GM21390 (cell line): ENCODE measurements at regions not wholly inside any gene's neighbourhood (a gene's known extent, or its start where the extent isn't known, plus 50 kb on each side); places are given as distances from the start of the nearest gene placed in this dataset.
"Not testable (repeated sequence)": the region's sequence is repeated elsewhere in the genome, so short reads cannot be mapped to it uniquely, and the experiment has no call there.

ENCODE experiments used
- ATAC-seq: cut with Tn5 transposase; IDR thresholded peaks from one replicate; pipeline ENCODE4 v1.9.1; 2021; ENCODE audit not compliant: unreplicated experiment

- no peak for ATAC-seq
Measured at GRCh38 chr1:94769551-94769950, 50.6 kb upstream of the SLC44A3 start.

- ATAC-seq, result no peak
Measured at GRCh38 chr1:94768036-94768435, 52.1 kb upstream of the SLC44A3 start.

GRCh38 chr1:94765958-94766357 is 54.2 kb upstream of the SLC44A3 start:
- no peak for ATAC-seq

GRCh38 chr1:94759188-94759587 is 61.0 kb upstream of the SLC44A3 start:
- ATAC-seq, result no peak

GRCh38 chr1:94757931-94758330 is 62.2 kb upstream of the SLC44A3 start:
- ATAC-seq, result no peak

- ATAC-seq, result no peak
Measured at GRCh38 chr1:94755675-94756074, 64.5 kb upstream of the SLC44A3 start.

- ATAC-seq, result not testable (repeated sequence)
Measured at GRCh38 chr1:94755016-94755415, 65.1 kb upstream of the SLC44A3 start.

GRCh38 chr1:94754570-94754969 is 65.6 kb upstream of the SLC44A3 start:
- no peak for ATAC-seq

GRCh38 chr1:94754095-94754494 is 66.1 kb upstream of the SLC44A3 start:
- no peak for ATAC-seq

- ATAC-seq, result no peak
Measured at GRCh38 chr1:94753171-94753972, 66.8 kb upstream of the SLC44A3 start.

GRCh38 chr1:94751483-94751882 is 68.7 kb upstream of the SLC44A3 start:
- ATAC-seq, result not testable (repeated sequence)

GRCh38 chr1:94746635-94747525 is 73.3 kb upstream of the SLC44A3 start:
- ATAC-seq, result no peak

- no peak for ATAC-seq
Measured at GRCh38 chr1:94745742-94746141, 74.4 kb upstream of the SLC44A3 start.

- ATAC-seq, result no peak
Measured at GRCh38 chr1:94743862-94744261, 76.3 kb upstream of the SLC44A3 start.

GRCh38 chr1:94741996-94742395 is 78.2 kb upstream of the SLC44A3 start:
- no peak for ATAC-seq

GRCh38 chr1:94741510-94741909 is 78.6 kb upstream of the SLC44A3 start:
- ATAC-seq, result no peak

GRCh38 chr1:94739521-94740061 is 80.6 kb upstream of the SLC44A3 start:
- no peak for ATAC-seq

- no peak for ATAC-seq
Measured at GRCh38 chr1:94738371-94738770, 81.8 kb upstream of the SLC44A3 start.

- ATAC-seq, result no peak
Measured at GRCh38 chr1:94737124-94737998, 82.8 kb upstream of the SLC44A3 start.

- no peak for ATAC-seq
Measured at GRCh38 chr1:94736549-94736948, 83.6 kb upstream of the SLC44A3 start.

- no peak for ATAC-seq
Measured at GRCh38 chr1:94736073-94736472, 84.1 kb upstream of the SLC44A3 start.
